B cell (primary cell): ENCODE measurements at regions not wholly inside any gene's neighbourhood (a gene's known extent, or its start where the extent isn't known, plus 50 kb on each side); places are given as distances from the start of the nearest gene placed in this dataset.

Experiments
- ATAC-seq: fragments of 200-7000 bp; cut with Tn5 transposase; one replicate; pipeline ENCODE4 v1.10.0; 2021; ENCODE audit warnings: low read depth, mild to moderate bottlenecking, moderate number of reproducible peaks, moderate library complexity
- CTCF ChIA-PET: fragments of 350-600 bp; sonication (Branson Sonifier 250); formaldehyde crosslinking; loops from one replicate; lab custom pipeline; 2021; ENCODE audit warnings: antibody characterized with exemption, inconsistent platforms; lab: Charles Lee
- POLR2A ChIA-PET: fragments of 350-600 bp; sonication (Branson Sonifier 250); formaldehyde crosslinking; loops from one replicate; lab custom pipeline; 2021; ENCODE audit warnings: antibody characterized with exemption; lab: Charles Lee
- DNase-seq: peaks from one replicate; pipeline ENCODE4 v3.0.0; 2013
- H2AFZ ChIP-seq: 2 replicates; pipeline ENCODE4 v1.6.1; 2012; ENCODE audit warnings: mild to moderate bottlenecking, low read depth, low read length; ENCODE audit not compliant: insufficient read depth, poor library complexity, severe bottlenecking
- H3K27ac ChIP-seq, 2 donors: 1 replicate in 1 of 2; 2 replicates in 1 of 2; pipeline ENCODE4 v1.5.1; 2012 to 2013; ENCODE audit warnings: low read length in 2 of 2, mild to moderate bottlenecking in 2 of 2, moderate library complexity in 1 of 2
- H3K27me3 ChIP-seq, 4 experiments: fragments of 200-600 bp in 1 of 4; sonication (generic) in 1 of 4; replicated peaks in 1 of 4; 1 replicate in 2 of 4; 2 replicates in 2 of 4; pipeline versions ENCODE4 v1.6.1 to v1.7.0; 2013 to 2016; ENCODE audit warnings: low read length in 3 of 4, mild to moderate bottlenecking in 2 of 4, mixed read lengths in 1 of 4, moderate library complexity in 1 of 4; ENCODE audit not compliant: insufficient read depth in 4 of 4, control insufficient read depth in 3 of 4; ENCODE audit errors: control extremely low read depth in 1 of 4
- H3K36me3 ChIP-seq, 2 experiments: replicated peaks in 1 of 2; 1 replicate in 1 of 2; 2 replicates in 1 of 2; pipeline versions ENCODE4 v1.6.1 to v1.7.1; 2013; ENCODE audit warnings: low read length in 1 of 2; ENCODE audit not compliant: insufficient read depth in 2 of 2, control insufficient read depth in 1 of 2; ENCODE audit errors: control extremely low read depth in 1 of 2, extremely low read depth in 1 of 2
- H3K4me1 ChIP-seq, 2 donors: fragments of 200-600 bp in 1 of 2; sonication (generic) in 1 of 2; 1 replicate in 1 of 2; 2 replicates in 1 of 2; pipeline versions ENCODE4 v1.5.1 to v1.6.1; 2013 to 2017; ENCODE audit warnings: low read length in 2 of 2; ENCODE audit not compliant: control insufficient read depth in 2 of 2, insufficient read depth in 2 of 2
- H3K4me2 ChIP-seq: replicated peaks from 2 replicates; pipeline ENCODE3; 2012; ENCODE audit warnings: mild to moderate bottlenecking, low read depth, low read length; ENCODE audit not compliant: poor library complexity, severe bottlenecking
- H3K4me3 ChIP-seq, 5 experiments: fragments of 200-600 bp in 1 of 5; sonication (generic) in 1 of 5; 1 replicate in 3 of 5; 2 replicates in 2 of 5; pipeline versions ENCODE4 v1.5.1 to v1.7.0; 2011 to 2016; ENCODE audit warnings: low read length in 4 of 5, mild to moderate bottlenecking in 4 of 5, low read depth in 2 of 5, control low read depth in 1 of 5, moderate library complexity in 1 of 5; ENCODE audit not compliant: insufficient read depth in 1 of 5; ENCODE audit errors: control extremely low read depth in 1 of 5, extremely low read depth in 1 of 5
- H3K79me2 ChIP-seq: fragments of 200-600 bp; sonication (generic); one replicate; pipeline ENCODE4 v1.6.0; 2016; ENCODE audit warnings: low read length; ENCODE audit not compliant: control insufficient read depth, insufficient read depth
- H3K9ac ChIP-seq: fragments of 200-600 bp; sonication (generic); 2 replicates; pipeline ENCODE4 v1.6.1; 2017; ENCODE audit warnings: mild to moderate bottlenecking, low read length, moderate library complexity
- H3K9me3 ChIP-seq, 3 donors: one replicate each; pipeline versions ENCODE4 v1.6.1 to v1.7.1; 2013; ENCODE audit warnings: low read length in 2 of 3; ENCODE audit not compliant: control insufficient read depth in 2 of 3, insufficient read depth in 1 of 3; ENCODE audit errors: control extremely low read depth in 1 of 3
- H4K20me1 ChIP-seq: 2 replicates; pipeline ENCODE4 v1.6.0; 2012; ENCODE audit warnings: mild to moderate bottlenecking, low read length; ENCODE audit not compliant: insufficient read depth, control insufficient read depth, poor library complexity, severe bottlenecking
- H3K27ac Mint-ChIP-seq: one replicate; pipeline ENCODE4 v1.8.0; 2021; ENCODE audit warnings: mixed read lengths
- H3K27me3 Mint-ChIP-seq: one replicate; pipeline ENCODE4 v1.8.0; 2021; ENCODE audit warnings: mixed read lengths
- H3K4me1 Mint-ChIP-seq: one replicate; pipeline ENCODE4 v1.8.0; 2021; ENCODE audit warnings: mixed read lengths
- H3K4me3 Mint-ChIP-seq: one replicate; pipeline ENCODE4 v1.8.0; 2021; ENCODE audit warnings: mixed read lengths
- H3K9me3 Mint-ChIP-seq: one replicate; pipeline ENCODE4 v1.8.0; 2022; ENCODE audit warnings: mixed read lengths; ENCODE audit not compliant: insufficient read depth
- EZH2 ChIP-seq: IDR thresholded peaks from 2 replicates; pipeline ENCODE4 v1.6.1; 2012; ENCODE audit warnings: borderline replicate concordance, low read depth, mild to moderate bottlenecking, moderate library complexity, low read length; ENCODE audit not compliant: insufficient read depth, poor library complexity, severe bottlenecking
- WGBS: methylation state at CpG from one replicate; pipeline ENCODE4 v1.1.5; 2013; ENCODE audit warnings: missing lambda C conversion rate; ENCODE audit not compliant: insufficient coverage; 5-methylcytosine and 5-hydroxymethylcytosine counted together
- intact Hi-C: fragments of 100-400 bp; cut with micrococcal nuclease; formaldehyde crosslinking; loops from one replicate; pipeline ENCODE4 v1.10.0; 2022
- TF ChIP-seq, protein P1 (sequence below): fragments of 200-600 bp; IDR thresholded peaks from one replicate; pipeline ENCODE4 v1.8.0; 2022; ENCODE audit warnings: antibody characterized with exemption, mild to moderate bottlenecking

DNA sequence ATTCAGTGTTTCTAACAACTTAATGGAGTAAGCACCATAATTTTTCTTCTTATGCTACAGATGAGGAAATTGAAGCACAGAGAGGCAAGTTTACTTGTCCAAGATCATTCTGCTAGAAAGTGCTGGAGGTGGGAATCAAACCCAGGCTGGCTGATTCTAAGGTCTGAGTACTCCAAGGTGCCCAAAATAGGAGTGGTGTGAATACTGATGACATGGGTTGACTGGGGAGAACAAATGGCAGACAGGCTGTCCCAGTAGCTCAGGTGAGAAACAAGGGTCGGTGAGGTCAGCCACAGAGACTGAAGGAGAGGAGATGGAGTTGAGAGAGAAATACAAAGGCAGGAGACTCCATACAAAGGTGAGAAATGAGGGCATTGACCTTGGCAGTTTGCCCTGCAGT, 144.5 kb upstream of the EGFLAM start:
- Mint-ChIP-seq H3K9me3 (no peaks in the 10 kb centered on the region), H3K27ac (no peak overlapping the region), H3K27me3 (no peaks in the 10 kb centered on the region), H3K4me1 (no peaks in the 10 kb centered on the region), H3K4me3 (no peak overlapping the region)
- Histone ChIP-seq H3K36me3 (no peaks in the 10 kb centered on the region), H3K27me3 (no peaks in the 10 kb centered on the region), H4K20me1 (no peaks in the 10 kb centered on the region), H3K9me3 (no peaks in the 10 kb centered on the region), H3K4me1 (no peaks in the 10 kb centered on the region), H3K4me2 (no peak overlapping the region), H2AFZ (no peak overlapping the region), H3K79me2 (no peaks in the 10 kb centered on the region), H3K9ac (no peak overlapping the region), H3K27ac (no peak overlapping the region), H3K4me3 (no peak overlapping the region)
- 100% methylated on average over 1 of the region's 1 CpG for WGBS
- ATAC-seq = no peak
- no peak for TF ChIP-seq EZH2
- TF ChIP-seq, protein P1, sequence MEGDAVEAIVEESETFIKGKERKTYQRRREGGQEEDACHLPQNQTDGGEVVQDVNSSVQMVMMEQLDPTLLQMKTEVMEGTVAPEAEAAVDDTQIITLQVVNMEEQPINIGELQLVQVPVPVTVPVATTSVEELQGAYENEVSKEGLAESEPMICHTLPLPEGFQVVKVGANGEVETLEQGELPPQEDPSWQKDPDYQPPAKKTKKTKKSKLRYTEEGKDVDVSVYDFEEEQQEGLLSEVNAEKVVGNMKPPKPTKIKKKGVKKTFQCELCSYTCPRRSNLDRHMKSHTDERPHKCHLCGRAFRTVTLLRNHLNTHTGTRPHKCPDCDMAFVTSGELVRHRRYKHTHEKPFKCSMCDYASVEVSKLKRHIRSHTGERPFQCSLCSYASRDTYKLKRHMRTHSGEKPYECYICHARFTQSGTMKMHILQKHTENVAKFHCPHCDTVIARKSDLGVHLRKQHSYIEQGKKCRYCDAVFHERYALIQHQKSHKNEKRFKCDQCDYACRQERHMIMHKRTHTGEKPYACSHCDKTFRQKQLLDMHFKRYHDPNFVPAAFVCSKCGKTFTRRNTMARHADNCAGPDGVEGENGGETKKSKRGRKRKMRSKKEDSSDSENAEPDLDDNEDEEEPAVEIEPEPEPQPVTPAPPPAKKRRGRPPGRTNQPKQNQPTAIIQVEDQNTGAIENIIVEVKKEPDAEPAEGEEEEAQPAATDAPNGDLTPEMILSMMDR = no peak
- ChIA-PET POLR2A (no interaction called here), CTCF (no interaction called here)
- DNase-seq = no peak
- intact Hi-C loops = no loop called here

- TF ChIP-seq EZH2 = no peak
- TF ChIP-seq, protein P1 = no peak
- H3K27ac ChIP-seq = no peak overlapping the region
- no peaks in the 10 kb centered on the region for H3K79me2 ChIP-seq
- H3K4me2 ChIP-seq = no peak overlapping the region
- ChIA-PET CTCF (no interaction called here), POLR2A (no interaction called here)
- intact Hi-C loops = no loop called here
- DNase-seq (no peak), ATAC-seq (no peak)
- 89% methylated on average over 3 of the region's 5 CpGs for WGBS
- no peaks in the 10 kb centered on the region for H3K9me3 ChIP-seq
- no peak overlapping the region for H3K4me3 ChIP-seq
- H3K4me1 ChIP-seq = no peaks in the 10 kb centered on the region
- Mint-ChIP-seq H3K9me3 (no peaks in the 10 kb centered on the region), H3K4me3 (no peak overlapping the region), H3K27me3 (no peaks in the 10 kb centered on the region), H3K4me1 (no peaks in the 10 kb centered on the region), H3K27ac (no peak overlapping the region)
- no peak overlapping the region for H3K9ac ChIP-seq
- H3K36me3 ChIP-seq = no peaks in the 10 kb centered on the region
- no peak overlapping the region for H2AFZ ChIP-seq
- no peaks in the 10 kb centered on the region for H3K27me3 ChIP-seq
- no peaks in the 10 kb centered on the region for H4K20me1 ChIP-seq
Measured at GRCh38 chr5:38113456-38113855, 144.9 kb upstream of the EGFLAM start.
